ENCODE measurements at regions not wholly inside any gene's neighbourhood (a gene's known extent, or its start where the extent isn't known, plus 50 kb on each side); places are given as distances from the start of the nearest gene placed in this dataset.

- TF ChIP-seq TAF1 (IDR thresholded peaks at IDR 0.05; ENCODE audit: borderline replicate concordance, low read depth, low read length) (no peak), SMC3 (IDR thresholded peaks at IDR 0.05; ENCODE audit: low read depth, low read length) (no peak), CHD2 (IDR thresholded peaks at IDR 0.05; ENCODE audit: low read length, partially characterized antibody) (no peak), MAX (IDR thresholded peaks at IDR 0.05; ENCODE audit: low read depth) (no peak), ZBTB33 (IDR thresholded peaks at IDR 0.05; ENCODE audit: borderline replicate concordance, low read depth) (no peak), CTCF (IDR thresholded peaks at IDR 0.05) (no peak), RAD21 (IDR thresholded peaks at IDR 0.05; ENCODE audit: low read length) (no peak)
Observed at GRCh38 chr5:103886826-103887225, 324.2 kb upstream of the NUDT12 start.
